GM20000 (cell line): ENCODE measurements at regions not wholly inside any gene's neighbourhood (a gene's known extent, or its start where the extent isn't known, plus 50 kb on each side); places are given as distances from the start of the nearest gene placed in this dataset.
"Not testable (repeated sequence)": the region's sequence is repeated elsewhere in the genome, so short reads cannot be mapped to it uniquely, and the experiment has no call there.

Source experiments
- DNase-seq: peaks from one replicate; pipeline ENCODE4 v3.0.0; 2012; ENCODE audit warnings: low spot score
- CTCF ChIP-seq: IDR thresholded peaks from 2 replicates; pipeline ENCODE4 v1.5.1; 2012; ENCODE audit warnings: mild to moderate bottlenecking, control low read depth; ENCODE audit errors: extremely low read depth, missing control alignments

GRCh38 chr1:190685676-190686075 is 208.0 kb upstream of the BRINP3 start:
- no peak for DNase-seq
- no peak for TF ChIP-seq CTCF

GRCh38 chr1:190688096-190688495 is 210.4 kb upstream of the BRINP3 start:
- TF ChIP-seq CTCF: no peak
- no peak for DNase-seq

- DNase-seq: not testable (repeated sequence)
These were observed 220.8 kb upstream of the BRINP3 start for GRCh38 chr1:190698488-190698887.

- no peak for DNase-seq
- TF ChIP-seq CTCF: no peak
These were observed 221.5 kb upstream of the BRINP3 start for GRCh38 chr1:190699165-190699564.

GRCh38 chr1:190708418-190709057 is 230.9 kb upstream of the BRINP3 start:
- no peak for TF ChIP-seq CTCF
- DNase-seq: no peak

- no peak for DNase-seq
- TF ChIP-seq CTCF: no peak
These were observed 233.4 kb upstream of the BRINP3 start for GRCh38 chr1:190711069-190711468.

GRCh38 chr1:190717055-190717454 is 239.4 kb upstream of the BRINP3 start:
- no peak for DNase-seq
- TF ChIP-seq CTCF: no peak

GRCh38 chr1:190736971-190737590 is 259.4 kb upstream of the BRINP3 start:
- DNase-seq: no peak
- TF ChIP-seq CTCF: no peak
